BJ (cell line): ENCODE measurements at regions not wholly inside any gene's neighbourhood (a gene's known extent, or its start where the extent isn't known, plus 50 kb on each side); places are given as distances from the start of the nearest gene placed in this dataset.

Experiments
- CTCF ChIA-PET: fragments of 350-600 bp; formaldehyde crosslinking; extraction: SDS; loops from one replicate; lab custom pipeline; 2021; ENCODE audit warnings: antibody characterized with exemption, inconsistent platforms; lab: Yijun Ruan, JAX
- POLR2A ChIA-PET: fragments of 300-600 bp; sonication (Branson Sonifier 250); formaldehyde crosslinking; extraction: SDS; loops from one replicate; lab custom pipeline; 2021; ENCODE audit warnings: antibody characterized with exemption; lab: Charles Lee
- DNase-seq: peaks from one replicate; pipeline ENCODE4 v3.0.0-alpha.2; 2011; ENCODE audit warnings: low read depth
- H3K27me3 ChIP-seq: 2 replicates; pipeline ENCODE4 v1.6.0; 2011; ENCODE audit warnings: low read length; ENCODE audit not compliant: control insufficient read depth, insufficient read depth
- H3K36me3 ChIP-seq: 2 replicates; pipeline ENCODE4 v1.5.1; 2011; ENCODE audit warnings: low read length; ENCODE audit not compliant: control insufficient read depth, insufficient read depth
- H3K4me3 ChIP-seq: 2 replicates; pipeline ENCODE4 v1.5.1; 2011; ENCODE audit warnings: low read depth, mild to moderate bottlenecking, control low read depth, low read length
- CTCF ChIP-seq: IDR thresholded peaks from 2 replicates; pipeline ENCODE4 v1.5.1; 2011; ENCODE audit warnings: low read depth, mild to moderate bottlenecking, control low read depth, inconsistent platforms, low read length, moderate library complexity; ENCODE audit not compliant: insufficient read depth

GRCh38 chr2:160859096-160859495 is 301.1 kb upstream of the TANK start:
- H3K27me3 ChIP-seq: no peaks in the 10 kb centered on the region
- ChIA-PET POLR2A (no interaction called here), CTCF (interaction anchor here (0.5 to 1.1 kb wide), 2 partner anchors 10 to 22 kb away, joined by 3 read pairs; no protein-coding TSS in a partner anchor)
- H3K4me3 ChIP-seq: no peak overlapping the region
- H3K36me3 ChIP-seq: no peaks in the 10 kb centered on the region
- TF ChIP-seq CTCF: no peak
- DNase-seq: no peak

- TF ChIP-seq CTCF: no peak
- H3K36me3 ChIP-seq: no peaks in the 10 kb centered on the region
- H3K27me3 ChIP-seq: no peaks in the 10 kb centered on the region
- no peak for DNase-seq
- H3K4me3 ChIP-seq: no peak overlapping the region
- POLR2A ChIA-PET: no interaction called here
- CTCF ChIA-PET: no interaction called here
These were observed 298.0 kb upstream of the TANK start for GRCh38 chr2:160862226-160862625.

- H3K36me3 ChIP-seq: no peaks in the 10 kb centered on the region
- ChIA-PET CTCF (interaction anchor here (1.0 to 1.1 kb wide), 2 partner anchors 11 to 45 kb away, joined by 3 read pairs; no protein-coding TSS in a partner anchor), POLR2A (no interaction called here)
- no peak for TF ChIP-seq CTCF
- no peaks in the 10 kb centered on the region for H3K27me3 ChIP-seq
- no peak for DNase-seq
- H3K4me3 ChIP-seq: no peak overlapping the region
These were observed 291.3 kb upstream of the TANK start for GRCh38 chr2:160868891-160869290.

GRCh38 chr2:160869411-160869810 is 290.8 kb upstream of the TANK start:
- ChIA-PET CTCF (interaction anchor here (1.0 to 1.1 kb wide), 2 partner anchors 11 to 44 kb away, joined by 3 read pairs; no protein-coding TSS in a partner anchor), POLR2A (no interaction called here)
- no peaks in the 10 kb centered on the region for H3K27me3 ChIP-seq
- peak; percentile 74 for DNase-seq
- H3K36me3 ChIP-seq: no peaks in the 10 kb centered on the region
- TF ChIP-seq CTCF: no peak
- no peak overlapping the region for H3K4me3 ChIP-seq

DNA sequence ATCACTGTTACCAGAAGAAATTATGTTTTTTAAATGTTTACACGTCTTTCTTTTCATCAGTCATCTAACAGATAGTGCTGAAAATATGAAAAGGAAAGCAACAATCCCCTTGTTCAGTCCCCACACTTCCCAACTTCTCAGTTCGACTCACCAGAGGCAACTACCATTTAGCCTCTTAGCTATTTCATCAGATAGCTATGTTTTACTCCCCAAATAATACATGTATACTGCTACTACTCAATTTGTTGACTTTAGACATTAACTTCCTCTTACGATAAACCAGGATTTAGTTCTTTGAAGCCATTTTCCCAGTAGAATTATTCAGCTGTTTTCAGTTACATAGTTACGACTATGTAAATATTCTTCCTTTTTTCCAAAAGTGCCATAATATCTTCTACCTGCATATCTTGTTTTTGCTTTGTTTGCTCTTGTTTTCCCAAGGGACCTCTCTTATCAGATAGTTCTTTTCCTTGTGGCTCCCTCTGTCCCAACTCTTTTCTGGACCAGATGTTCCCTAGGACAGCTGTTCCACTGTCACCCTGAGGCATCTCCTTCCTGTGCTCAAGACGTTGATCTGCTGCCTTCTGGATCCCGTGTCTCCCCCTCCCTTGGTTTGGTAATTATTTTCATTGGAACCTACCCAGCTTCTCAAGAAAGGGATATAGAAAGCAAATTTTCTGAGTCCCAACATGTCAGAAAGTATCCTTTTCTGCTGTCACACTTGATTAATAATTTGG is 289.3 kb upstream of the TANK start:
- no peaks in the 10 kb centered on the region for H3K36me3 ChIP-seq
- ChIA-PET POLR2A (no interaction called here), CTCF (interaction anchor here (0.6 to 1.3 kb wide), 3 partner anchors 16 to 140 kb away, joined by 3 read pairs; no protein-coding TSS in a partner anchor)
- no peak overlapping the region for H3K4me3 ChIP-seq
- no peak for DNase-seq
- H3K27me3 ChIP-seq: no peaks in the 10 kb centered on the region
- no peak for TF ChIP-seq CTCF
